ENCODE measurements at regions not wholly inside any gene's neighbourhood (a gene's known extent, or its start where the extent isn't known, plus 50 kb on each side); places are given as distances from the start of the nearest gene placed in this dataset.
"Not testable (repeated sequence)": the region's sequence is repeated elsewhere in the genome, so short reads cannot be mapped to it uniquely, and the experiment has no call there.

DNA sequence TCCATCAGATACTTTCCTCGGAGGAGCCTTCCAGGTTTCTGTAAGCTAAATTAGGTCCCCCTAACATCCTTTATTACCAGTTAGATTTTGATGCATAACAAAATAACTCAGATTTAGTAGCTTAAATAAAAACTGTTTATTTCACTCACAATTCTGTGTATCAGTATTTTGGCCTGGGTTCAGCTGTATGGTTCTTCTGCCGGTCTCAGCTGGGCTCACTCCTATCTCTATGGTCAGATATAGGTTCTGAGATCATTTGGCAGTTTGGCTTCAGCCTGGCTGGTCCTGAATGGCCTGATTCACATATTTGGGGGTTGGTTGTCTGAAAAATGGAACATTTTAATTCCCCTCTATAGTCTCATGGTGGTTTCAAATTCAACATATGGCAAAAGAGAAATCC is 1125.3 kb downstream of the TBL1XR1 start:
- intact Hi-C loops (cut with micrococcal nuclease), result no loop called here
- Mint-ChIP-seq H3K4me1 (ENCODE audit: low read depth) (no peaks in the 10 kb centered on the region), H3K4me3 (no peak overlapping the region), H3K27ac (no peak overlapping the region), H3K27me3 (ENCODE audit: insufficient read depth) (no peaks in the 10 kb centered on the region), H3K36me3 (ENCODE audit: low read depth) (no peaks in the 10 kb centered on the region), H3K9me3 (no peaks in the 10 kb centered on the region)
- no peak for DNase-seq (ENCODE audit: low spot score)

DNA sequence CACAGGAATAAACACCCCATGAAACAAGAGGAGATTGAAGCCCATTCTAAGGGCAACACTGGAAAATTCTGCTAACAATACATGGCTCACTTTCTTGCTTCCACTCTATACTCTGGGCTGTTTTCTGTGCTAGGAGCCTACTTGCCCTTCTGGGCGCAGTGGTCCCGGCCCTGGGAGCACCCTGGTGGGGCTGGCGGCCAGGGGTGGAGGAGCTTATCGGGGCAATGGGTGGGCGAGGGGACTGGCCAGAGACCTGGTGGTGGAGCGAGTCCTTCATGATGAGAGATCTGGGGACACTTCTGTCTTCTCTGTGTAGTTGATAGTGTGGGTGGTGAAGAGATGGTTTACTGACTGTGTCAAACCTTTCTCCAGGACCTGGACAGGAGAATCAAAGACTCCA is 1128.5 kb downstream of the TBL1XR1 start:
- no peaks in the 10 kb centered on the region for H3K9me3 Mint-ChIP-seq
- DNase-seq (ENCODE audit: low spot score), result no peak
- intact Hi-C loops (cut with micrococcal nuclease), result no loop called here

DNA sequence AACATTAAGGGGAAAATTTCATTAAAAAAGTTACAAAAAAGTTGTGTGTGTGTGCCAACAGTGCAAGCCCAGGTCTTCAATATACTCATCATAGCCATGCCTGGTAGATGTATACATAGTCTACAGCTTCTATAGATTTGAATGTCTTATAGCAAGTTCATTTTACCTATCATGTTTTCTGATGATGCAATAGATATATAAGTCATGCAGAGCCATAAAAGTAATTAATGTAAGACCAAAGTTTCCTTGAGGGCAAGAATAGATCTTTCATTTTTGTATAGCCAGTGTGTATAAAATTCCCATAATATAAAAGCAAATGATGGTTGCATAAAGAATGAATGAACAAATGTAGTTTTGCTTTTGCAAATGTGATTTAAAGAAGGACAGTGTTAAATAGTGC is 1138.4 kb downstream of the TBL1XR1 start:
- intact Hi-C loops (cut with micrococcal nuclease), result no loop called here
- DNase-seq (ENCODE audit: low spot score), result no peak
- Mint-ChIP-seq H3K36me3 (ENCODE audit: low read depth) (no peaks in the 10 kb centered on the region), H3K27ac (no peak overlapping the region), H3K27me3 (ENCODE audit: insufficient read depth) (no peaks in the 10 kb centered on the region), H3K4me3 (no peak overlapping the region), H3K4me1 (ENCODE audit: low read depth) (no peaks in the 10 kb centered on the region), H3K9me3 (no peaks in the 10 kb centered on the region)

More for the DNA sequence above, 1128.5 kb downstream of the TBL1XR1 start:
- H3K27me3 Mint-ChIP-seq (ENCODE audit: insufficient read depth), result no peaks in the 10 kb centered on the region
- H3K27ac Mint-ChIP-seq, result no peak overlapping the region
- no peak overlapping the region for H3K4me3 Mint-ChIP-seq
- H3K4me1 Mint-ChIP-seq (ENCODE audit: low read depth), result no peaks in the 10 kb centered on the region
- no peaks in the 10 kb centered on the region for H3K36me3 Mint-ChIP-seq (ENCODE audit: low read depth)

DNA sequence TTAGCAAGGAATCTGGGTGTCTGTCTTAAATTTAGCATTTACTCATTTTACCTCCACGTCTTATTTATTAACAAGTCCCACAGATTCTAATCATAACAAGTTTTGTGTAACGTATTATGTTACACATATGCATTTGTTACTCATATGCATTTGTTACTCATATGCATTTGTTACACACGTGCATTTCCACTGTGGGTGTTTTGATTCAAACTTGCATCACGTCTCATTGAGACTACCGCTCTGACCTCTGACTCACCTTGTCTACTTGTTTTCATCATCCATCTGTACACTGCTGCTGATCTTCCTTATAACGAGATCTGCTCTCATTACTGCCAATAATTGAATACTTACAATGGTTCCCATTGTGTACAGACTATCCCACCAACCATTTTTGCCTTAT is 1141.4 kb downstream of the TBL1XR1 start:
- H3K9me3 Mint-ChIP-seq, result no peaks in the 10 kb centered on the region
- no peak overlapping the region for H3K27ac Mint-ChIP-seq
- no peak for DNase-seq (ENCODE audit: low spot score)
- no peaks in the 10 kb centered on the region for H3K27me3 Mint-ChIP-seq (ENCODE audit: insufficient read depth)
- H3K4me1 Mint-ChIP-seq (ENCODE audit: low read depth), result no peaks in the 10 kb centered on the region
- H3K36me3 Mint-ChIP-seq (ENCODE audit: low read depth), result no peaks in the 10 kb centered on the region
- intact Hi-C loops (cut with micrococcal nuclease), result no loop called here
- no peak overlapping the region for H3K4me3 Mint-ChIP-seq

DNA sequence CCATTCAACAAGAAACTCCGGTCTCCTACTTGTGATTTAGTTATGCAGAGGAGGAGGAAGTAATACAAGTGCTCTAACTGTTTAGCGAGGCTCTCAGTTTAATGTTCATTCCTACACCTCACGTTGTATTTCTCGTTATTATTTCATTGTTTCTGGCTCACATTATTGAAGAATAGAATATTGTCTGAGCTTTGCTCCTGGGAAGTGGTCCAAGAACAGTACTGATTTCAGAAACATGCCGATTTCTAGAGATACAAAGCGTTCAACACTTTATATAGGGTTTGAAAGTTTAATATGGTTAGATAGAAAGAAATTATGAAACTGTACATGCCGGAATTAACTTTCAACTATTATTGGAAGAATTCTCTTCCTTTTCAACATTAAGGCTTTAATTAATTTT is 1145.5 kb downstream of the TBL1XR1 start:
- H3K27me3 Mint-ChIP-seq (ENCODE audit: insufficient read depth), result no peaks in the 10 kb centered on the region
- DNase-seq (ENCODE audit: low spot score), result no peak
- H3K4me3 Mint-ChIP-seq, result no peak overlapping the region
- intact Hi-C loops (cut with micrococcal nuclease), result no loop called here
- no peaks in the 10 kb centered on the region for H3K36me3 Mint-ChIP-seq (ENCODE audit: low read depth)
- H3K4me1 Mint-ChIP-seq (ENCODE audit: low read depth), result no peaks in the 10 kb centered on the region
- H3K27ac Mint-ChIP-seq, result no peak overlapping the region
- H3K9me3 Mint-ChIP-seq, result peaks cover 6% of the 10 kb centered on the region

DNA sequence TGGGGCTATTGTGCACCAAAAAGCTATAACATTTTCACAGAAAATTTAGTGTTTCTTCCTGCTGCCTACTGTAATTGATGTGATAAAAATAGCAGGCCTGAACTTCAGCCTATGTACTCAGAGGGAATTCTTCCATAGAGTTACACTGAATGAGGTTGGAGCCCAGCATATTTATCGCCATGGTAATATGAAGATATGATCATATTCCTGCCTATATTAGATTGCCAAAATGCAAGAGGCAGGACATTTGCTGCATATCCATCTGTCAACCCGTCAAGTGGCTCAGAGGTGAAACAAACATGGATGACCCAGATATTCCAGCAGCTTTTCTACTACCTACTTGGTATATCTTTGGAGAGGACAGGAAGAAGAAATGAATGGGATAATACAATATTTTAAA is 1150.6 kb downstream of the TBL1XR1 start:
- Mint-ChIP-seq H3K27ac (no peak overlapping the region), H3K27me3 (ENCODE audit: insufficient read depth) (no peaks in the 10 kb centered on the region), H3K9me3 (peaks cover 6% of the 10 kb centered on the region), H3K36me3 (ENCODE audit: low read depth) (no peaks in the 10 kb centered on the region), H3K4me1 (ENCODE audit: low read depth) (no peaks in the 10 kb centered on the region), H3K4me3 (no peak overlapping the region)
- intact Hi-C loops (cut with micrococcal nuclease), result no loop called here
- no peak for DNase-seq (ENCODE audit: low spot score)

DNA sequence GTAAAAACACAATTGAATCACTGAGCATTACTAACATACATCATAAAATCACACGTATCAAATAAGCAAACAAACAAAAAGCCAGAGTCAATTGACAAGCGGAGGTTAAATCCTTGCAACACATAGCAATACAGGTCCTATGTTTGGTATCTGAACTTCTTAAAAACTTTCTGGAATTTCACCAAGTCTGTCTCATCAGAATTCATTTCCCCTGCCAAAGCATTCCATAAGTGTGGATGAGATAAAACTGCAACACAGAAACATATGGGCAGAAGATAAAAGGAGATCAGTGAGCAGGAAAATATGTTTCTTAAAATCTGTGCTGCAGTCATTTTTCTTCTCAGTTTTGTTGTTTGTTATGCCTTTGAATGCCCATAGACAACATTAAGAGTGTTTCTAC is 1155.5 kb downstream of the TBL1XR1 start:
- Mint-ChIP-seq H3K4me1 (ENCODE audit: low read depth) (no peaks in the 10 kb centered on the region), H3K9me3 (no peaks in the 10 kb centered on the region), H3K4me3 (no peak overlapping the region), H3K27me3 (ENCODE audit: insufficient read depth) (no peaks in the 10 kb centered on the region), H3K36me3 (ENCODE audit: low read depth) (no peaks in the 10 kb centered on the region), H3K27ac (no peak overlapping the region)
- DNase-seq (ENCODE audit: low spot score), result no peak
- intact Hi-C loops (cut with micrococcal nuclease), result no loop called here

DNA sequence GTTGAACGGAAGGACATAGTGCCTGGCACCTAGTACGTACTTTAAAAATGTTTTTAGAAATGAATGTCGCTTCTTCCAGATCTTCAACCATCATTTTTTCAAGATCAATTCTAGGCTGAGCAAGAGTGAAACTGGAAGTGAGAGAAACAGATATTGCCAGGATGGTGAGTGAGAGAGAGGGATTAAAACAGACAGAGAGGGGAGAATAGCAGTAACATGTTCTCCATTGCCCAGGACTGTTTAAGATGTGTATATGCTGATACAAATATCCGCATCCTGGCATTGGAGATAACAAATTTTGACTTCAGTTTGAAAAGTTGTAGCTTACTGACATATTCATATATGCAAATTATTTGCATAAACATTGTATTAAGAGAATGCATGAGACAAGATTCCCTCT is 1156.1 kb downstream of the TBL1XR1 start:
- intact Hi-C loops (cut with micrococcal nuclease), result no loop called here
- H3K36me3 Mint-ChIP-seq (ENCODE audit: low read depth), result no peaks in the 10 kb centered on the region
- H3K4me3 Mint-ChIP-seq, result no peak overlapping the region
- no peak for DNase-seq (ENCODE audit: low spot score)
- peaks cover 4% of the 10 kb centered on the region for H3K9me3 Mint-ChIP-seq
- H3K27me3 Mint-ChIP-seq (ENCODE audit: insufficient read depth), result no peaks in the 10 kb centered on the region
- no peaks in the 10 kb centered on the region for H3K4me1 Mint-ChIP-seq (ENCODE audit: low read depth)
- no peak overlapping the region for H3K27ac Mint-ChIP-seq

DNA sequence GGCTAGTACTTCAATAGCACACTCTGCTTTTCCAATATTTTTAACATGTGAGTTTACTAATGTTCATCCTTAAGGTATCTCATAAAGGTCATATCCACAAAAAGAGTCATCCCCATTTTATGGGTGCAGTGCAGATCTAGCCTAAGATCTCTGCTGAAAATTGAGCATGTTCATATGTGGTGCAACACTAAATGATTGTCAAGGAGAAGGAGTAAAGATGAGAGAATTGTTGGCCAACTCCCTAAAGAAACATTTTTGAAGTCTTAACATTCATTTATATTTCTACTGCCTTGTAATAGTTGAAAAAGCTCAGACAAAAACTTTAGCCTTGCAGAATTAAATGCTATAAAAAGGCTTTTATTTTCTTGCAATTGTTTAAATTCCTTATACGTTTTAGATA is 1159.6 kb downstream of the TBL1XR1 start:
- H3K27ac Mint-ChIP-seq, result no peak overlapping the region
- no peak overlapping the region for H3K4me3 Mint-ChIP-seq
- H3K9me3 Mint-ChIP-seq, result peaks cover 17% of the 10 kb centered on the region
- no peaks in the 10 kb centered on the region for H3K36me3 Mint-ChIP-seq (ENCODE audit: low read depth)
- no peaks in the 10 kb centered on the region for H3K27me3 Mint-ChIP-seq (ENCODE audit: insufficient read depth)
- intact Hi-C loops (cut with micrococcal nuclease), result no loop called here
- no peak for DNase-seq (ENCODE audit: low spot score)
- H3K4me1 Mint-ChIP-seq (ENCODE audit: low read depth), result no peaks in the 10 kb centered on the region

DNA sequence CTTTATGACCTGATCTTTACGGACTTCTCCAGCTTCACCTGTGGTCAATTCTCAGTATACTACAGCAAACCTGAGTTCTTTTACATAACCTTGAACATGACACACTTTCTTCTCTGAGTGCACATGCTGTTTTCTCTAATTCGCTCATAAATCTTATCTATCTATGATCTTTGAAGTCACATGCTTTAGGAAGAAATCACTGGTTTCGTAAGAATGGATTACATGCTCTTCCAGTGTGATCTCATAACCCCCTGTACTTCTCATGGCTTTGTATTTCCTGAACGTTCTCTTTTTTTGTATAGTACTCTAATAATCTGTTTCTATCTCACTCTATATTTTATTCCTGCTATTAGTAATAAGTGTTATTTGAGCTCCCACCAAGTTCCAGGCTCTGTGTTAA is 1165.2 kb downstream of the TBL1XR1 start:
- H3K27ac Mint-ChIP-seq, result no peak overlapping the region
- no peaks in the 10 kb centered on the region for H3K4me1 Mint-ChIP-seq (ENCODE audit: low read depth)
- H3K27me3 Mint-ChIP-seq (ENCODE audit: insufficient read depth), result no peaks in the 10 kb centered on the region
- H3K4me3 Mint-ChIP-seq, result no peak overlapping the region
- peaks cover 25% of the 10 kb centered on the region for H3K9me3 Mint-ChIP-seq
- no peak for DNase-seq (ENCODE audit: low spot score)
- intact Hi-C loops (cut with micrococcal nuclease), result no loop called here
- H3K36me3 Mint-ChIP-seq (ENCODE audit: low read depth), result no peaks in the 10 kb centered on the region

DNA sequence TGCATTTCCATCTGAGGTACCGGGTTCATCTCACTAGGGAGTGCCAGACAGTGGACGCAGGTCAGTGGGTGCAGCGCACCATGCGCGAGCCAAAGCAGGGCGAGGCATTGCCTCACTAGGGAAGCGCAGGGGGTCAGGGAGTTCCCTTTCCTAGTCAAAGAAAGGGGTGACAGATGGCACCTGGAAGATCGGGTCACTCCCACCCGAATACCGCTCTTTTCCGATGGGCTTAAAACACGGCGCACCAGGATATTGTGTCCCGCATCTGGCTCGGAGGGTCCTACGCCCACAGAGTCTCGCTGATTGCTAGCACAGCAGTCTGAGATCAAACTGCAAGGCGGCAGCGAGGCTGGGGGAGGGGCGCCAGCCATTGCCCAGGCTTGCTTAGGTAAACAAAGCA is 1157.1 kb downstream of the NAALADL2 start:
- H3K36me3 Mint-ChIP-seq (ENCODE audit: low read depth); H3K27ac Mint-ChIP-seq; H3K27me3 Mint-ChIP-seq (ENCODE audit: insufficient read depth); H3K9me3 Mint-ChIP-seq; intact Hi-C loops (cut with micrococcal nuclease); DNase-seq (ENCODE audit: low spot score); H3K4me3 Mint-ChIP-seq; H3K4me1 Mint-ChIP-seq (ENCODE audit: low read depth): not testable (repeated sequence)

DNA sequence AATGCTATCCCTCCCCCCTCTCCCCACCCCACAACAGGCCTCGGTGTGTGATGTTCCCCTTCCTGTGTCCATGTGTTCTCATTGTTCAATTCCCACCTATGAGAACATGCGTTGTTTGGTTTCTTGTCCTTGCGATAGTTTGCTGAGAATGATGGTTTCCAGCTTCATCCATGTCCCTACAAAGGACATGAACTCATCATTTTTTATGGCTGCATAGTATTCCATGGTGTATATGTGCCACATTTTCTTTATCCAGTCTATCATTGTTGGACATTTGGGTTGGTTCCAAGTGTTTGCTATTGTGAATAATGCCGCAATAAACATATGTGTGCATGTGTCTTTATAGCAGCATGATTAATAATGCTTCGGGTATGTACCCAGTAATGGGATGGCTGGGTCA is 1156.1 kb downstream of the NAALADL2 start:
- H3K36me3 Mint-ChIP-seq (ENCODE audit: low read depth); H3K4me3 Mint-ChIP-seq; H3K4me1 Mint-ChIP-seq (ENCODE audit: low read depth); intact Hi-C loops (cut with micrococcal nuclease); H3K27me3 Mint-ChIP-seq (ENCODE audit: insufficient read depth); H3K9me3 Mint-ChIP-seq; H3K27ac Mint-ChIP-seq; DNase-seq (ENCODE audit: low spot score): not testable (repeated sequence)

DNA sequence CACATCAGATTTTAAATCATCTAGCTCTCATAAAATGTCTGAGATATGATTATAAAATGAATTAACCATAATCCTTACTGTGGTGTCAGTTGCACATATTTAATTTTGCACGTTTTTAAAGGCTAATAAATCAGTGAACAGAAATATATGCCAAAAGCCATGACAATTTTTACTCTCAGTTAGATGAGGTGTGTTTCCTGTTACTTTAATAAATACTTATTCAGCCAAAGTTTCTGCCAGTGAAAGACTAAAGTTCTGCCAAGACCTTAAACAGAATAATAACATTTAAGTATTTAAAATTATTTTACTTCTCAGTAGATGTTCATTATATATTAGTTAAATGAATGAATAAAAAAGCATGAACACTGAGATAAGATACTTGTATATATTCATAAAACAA is 1150.1 kb downstream of the NAALADL2 start:
- no peaks in the 10 kb centered on the region for H3K27me3 Mint-ChIP-seq (ENCODE audit: insufficient read depth)
- intact Hi-C loops (cut with micrococcal nuclease), result no loop called here
- H3K36me3 Mint-ChIP-seq (ENCODE audit: low read depth), result no peaks in the 10 kb centered on the region
- DNase-seq (ENCODE audit: low spot score), result no peak
- no peaks in the 10 kb centered on the region for H3K9me3 Mint-ChIP-seq
- no peak overlapping the region for H3K4me3 Mint-ChIP-seq
- H3K4me1 Mint-ChIP-seq (ENCODE audit: low read depth), result no peaks in the 10 kb centered on the region
- H3K27ac Mint-ChIP-seq, result no peak overlapping the region

DNA sequence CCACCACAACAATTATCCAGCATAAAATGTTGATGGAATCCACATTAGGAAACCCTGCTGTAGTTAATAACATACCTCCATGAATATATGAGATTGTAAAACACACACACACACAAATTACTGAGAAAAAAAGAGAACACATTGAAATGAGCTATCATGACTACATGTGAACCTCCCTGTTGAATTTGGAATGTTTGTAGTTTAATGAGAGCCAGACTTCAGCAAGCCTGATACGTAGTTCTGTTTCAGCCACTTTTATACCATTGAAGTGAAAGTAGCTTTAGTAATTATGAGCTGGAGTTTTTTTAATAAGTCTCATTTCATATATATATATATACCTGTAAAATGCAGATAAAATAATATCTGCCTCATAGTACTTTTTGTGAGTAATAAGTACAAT is 1146.4 kb downstream of the NAALADL2 start:
- no peak overlapping the region for H3K27ac Mint-ChIP-seq
- DNase-seq (ENCODE audit: low spot score), result no peak
- H3K9me3 Mint-ChIP-seq, result no peaks in the 10 kb centered on the region
- no peak overlapping the region for H3K4me3 Mint-ChIP-seq
- intact Hi-C loops (cut with micrococcal nuclease), result no loop called here
- H3K36me3 Mint-ChIP-seq (ENCODE audit: low read depth), result no peaks in the 10 kb centered on the region
- no peaks in the 10 kb centered on the region for H3K27me3 Mint-ChIP-seq (ENCODE audit: insufficient read depth)
- no peaks in the 10 kb centered on the region for H3K4me1 Mint-ChIP-seq (ENCODE audit: low read depth)

All from activated T-helper 1 cell treated with anti-CD3 and anti-CD28 coated beads, Interleukin-12 subunit alpha, Interleukin-12 subunit beta, Interleukin-2, Interleukin-4 antibody, amounts not matched to agents 30 ng/mL and 10 ng/mL and 1 ng/mL, durations not matched to agents 14 hours and 24 hours and 36 hours (primary cell).